ENCODE measurements at regions not wholly inside any gene's neighbourhood (a gene's known extent, or its start where the extent isn't known, plus 50 kb on each side); places are given as distances from the start of the nearest gene placed in this dataset.

GRCh38 chr2:12828980-12829379 lies 112.2 kb downstream of the TRIB2 start:
- DNase-seq = no peak

- no peak for DNase-seq
Observed at GRCh38 chr2:12831016-12831415, 114.3 kb downstream of the TRIB2 start.

GRCh38 chr2:12834239-12834638 lies 117.5 kb downstream of the TRIB2 start:
- no peak for DNase-seq

GRCh38 chr2:12835733-12836132 lies 119.0 kb downstream of the TRIB2 start:
- DNase-seq = no peak

- DNase-seq = no peak
Observed at GRCh38 chr2:12839339-12839738, 122.6 kb downstream of the TRIB2 start.

GRCh38 chr2:12841021-12841420 lies 124.3 kb downstream of the TRIB2 start:
- DNase-seq = no peak

- DNase-seq = no peak
Observed at GRCh38 chr2:12842917-12843316, 126.2 kb downstream of the TRIB2 start.

- no peak for DNase-seq
Observed at GRCh38 chr2:12844511-12844910, 127.8 kb downstream of the TRIB2 start.

- DNase-seq = peak; percentile 18
Observed at GRCh38 chr2:12847694-12848575, 131.2 kb downstream of the TRIB2 start.

GRCh38 chr2:12852135-12852534 lies 135.4 kb downstream of the TRIB2 start:
- DNase-seq = no peak

- no peak for DNase-seq
Observed at GRCh38 chr2:12854001-12854530, 137.3 kb downstream of the TRIB2 start.

- DNase-seq = no peak
Observed at GRCh38 chr2:12855508-12855907, 138.8 kb downstream of the TRIB2 start.

GRCh38 chr2:12856934-12857601 lies 140.3 kb downstream of the TRIB2 start:
- DNase-seq = peak; percentile 88

- DNase-seq = no peak
Observed at GRCh38 chr2:12857891-12858290, 141.2 kb downstream of the TRIB2 start.

- no peak for DNase-seq
Observed at GRCh38 chr2:12858786-12859185, 142.1 kb downstream of the TRIB2 start.

- peak; percentile 73 for DNase-seq
Observed at GRCh38 chr2:12861344-12861930, 144.7 kb downstream of the TRIB2 start.

- DNase-seq = no peak
Observed at GRCh38 chr2:12862541-12862940, 145.8 kb downstream of the TRIB2 start.

GRCh38 chr2:12863937-12864336 lies 147.2 kb downstream of the TRIB2 start:
- DNase-seq = no peak

GRCh38 chr2:12867631-12868287 lies 151.0 kb downstream of the TRIB2 start:
- peak; percentile 10 for DNase-seq

GRCh38 chr2:12870692-12871091 lies 154.0 kb downstream of the TRIB2 start:
- DNase-seq = no peak

GRCh38 chr2:12871694-12872315 lies 155.1 kb downstream of the TRIB2 start:
- DNase-seq = no peak

GRCh38 chr2:12877761-12878160 lies 161.0 kb downstream of the TRIB2 start:
- DNase-seq = no peak

- DNase-seq = no peak
Observed at GRCh38 chr2:12879649-12880048, 162.9 kb downstream of the TRIB2 start.
